Right lobe of liver (tissue), 4 donors: ENCODE measurements at regions not wholly inside any gene's neighbourhood (a gene's known extent, or its start where the extent isn't known, plus 50 kb on each side); places are given as distances from the start of the nearest gene placed in this dataset.

Source experiments
- POLR2A ChIP-seq: fragments of 450-650 bp; IDR thresholded peaks from one replicate; pipeline ENCODE4 v1.6.1; 2017; ENCODE audit warnings: antibody characterized with exemption, mild to moderate bottlenecking
- TF ChIP-seq, protein P1 (sequence below), 4 donors: fragments of 200-600 bp in 3 of 4; fragments of 450-650 bp in 1 of 4; IDR thresholded peaks; one replicate each; pipeline versions ENCODE4 v1.5.1 to v1.8.0; 2016 to 2022; ENCODE audit warnings: antibody characterized with exemption in 4 of 4, mild to moderate bottlenecking in 2 of 4
- donor health status: DM: no; HTN: no; CAD: no.
- donor health status: DM: no; HTN: no; CAD: no.
- donor health status: DM: no; HTN: yes; CAD: no.

GRCh38 chr7:33739286-33739685 is 166.1 kb upstream of the BMPER start:
- TF ChIP-seq, protein P1, sequence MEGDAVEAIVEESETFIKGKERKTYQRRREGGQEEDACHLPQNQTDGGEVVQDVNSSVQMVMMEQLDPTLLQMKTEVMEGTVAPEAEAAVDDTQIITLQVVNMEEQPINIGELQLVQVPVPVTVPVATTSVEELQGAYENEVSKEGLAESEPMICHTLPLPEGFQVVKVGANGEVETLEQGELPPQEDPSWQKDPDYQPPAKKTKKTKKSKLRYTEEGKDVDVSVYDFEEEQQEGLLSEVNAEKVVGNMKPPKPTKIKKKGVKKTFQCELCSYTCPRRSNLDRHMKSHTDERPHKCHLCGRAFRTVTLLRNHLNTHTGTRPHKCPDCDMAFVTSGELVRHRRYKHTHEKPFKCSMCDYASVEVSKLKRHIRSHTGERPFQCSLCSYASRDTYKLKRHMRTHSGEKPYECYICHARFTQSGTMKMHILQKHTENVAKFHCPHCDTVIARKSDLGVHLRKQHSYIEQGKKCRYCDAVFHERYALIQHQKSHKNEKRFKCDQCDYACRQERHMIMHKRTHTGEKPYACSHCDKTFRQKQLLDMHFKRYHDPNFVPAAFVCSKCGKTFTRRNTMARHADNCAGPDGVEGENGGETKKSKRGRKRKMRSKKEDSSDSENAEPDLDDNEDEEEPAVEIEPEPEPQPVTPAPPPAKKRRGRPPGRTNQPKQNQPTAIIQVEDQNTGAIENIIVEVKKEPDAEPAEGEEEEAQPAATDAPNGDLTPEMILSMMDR (IDR thresholded peaks at IDR 0.05), result no peak
- no peak for TF ChIP-seq POLR2A
